ENCODE measurements at regions not wholly inside any gene's neighbourhood (a gene's known extent, or its start where the extent isn't known, plus 50 kb on each side); places are given as distances from the start of the nearest gene placed in this dataset.

GRCh38 chr10:47053081-47053798, 142.0 kb downstream of the PTPN20 start:
- intact Hi-C loops (cut with DNase I), result no loop called here
- DNase-seq, result no peak

- no peak for DNase-seq
Measured at GRCh38 chr10:47054974-47055373, 143.7 kb downstream of the PTPN20 start.

GRCh38 chr10:47055386-47056246, 144.4 kb downstream of the PTPN20 start:
- DNase-seq, result no peak
- intact Hi-C loops (cut with DNase I), result no loop called here

More at GRCh38 chr10:47054974-47055373, 143.7 kb downstream of the PTPN20 start:
- intact Hi-C loops (cut with DNase I), result no loop called here

DNA sequence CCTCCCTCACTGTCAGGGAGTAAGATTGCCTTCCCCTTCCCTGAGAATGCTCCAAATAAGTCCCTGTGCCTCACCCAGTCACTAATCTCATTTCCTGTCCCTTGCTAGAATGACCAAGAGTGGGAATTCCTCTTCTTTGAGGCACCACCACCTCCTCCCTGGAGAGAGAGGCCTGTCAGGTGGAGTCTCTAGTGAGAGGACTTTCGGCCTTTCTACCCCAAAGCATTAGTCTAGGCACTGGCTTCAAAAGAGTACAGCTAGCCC, 145.0 kb downstream of the PTPN20 start:
- intact Hi-C loops (cut with DNase I), result no loop called here
- no peak for DNase-seq

DNA sequence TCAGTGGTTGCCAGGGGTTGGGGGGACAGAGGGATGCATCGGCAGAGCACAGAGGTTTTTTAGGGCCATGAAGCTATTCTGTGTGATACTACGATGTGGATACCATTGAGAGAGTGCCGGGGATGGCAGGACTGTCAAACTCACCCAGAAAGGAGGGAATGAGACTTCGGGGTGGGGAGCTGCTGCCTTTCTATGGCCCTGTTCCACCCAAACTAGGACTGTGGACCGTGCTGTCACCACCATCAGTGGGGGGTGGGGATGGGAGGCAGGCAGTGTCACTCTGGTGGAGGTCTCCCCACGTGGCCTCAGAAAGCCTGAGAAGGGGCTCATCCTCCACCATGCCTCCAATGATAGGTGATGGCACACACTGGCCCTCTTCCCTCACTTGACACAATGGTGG, 146.2 kb downstream of the PTPN20 start:
- intact Hi-C loops (cut with DNase I), result no loop called here

DNA sequence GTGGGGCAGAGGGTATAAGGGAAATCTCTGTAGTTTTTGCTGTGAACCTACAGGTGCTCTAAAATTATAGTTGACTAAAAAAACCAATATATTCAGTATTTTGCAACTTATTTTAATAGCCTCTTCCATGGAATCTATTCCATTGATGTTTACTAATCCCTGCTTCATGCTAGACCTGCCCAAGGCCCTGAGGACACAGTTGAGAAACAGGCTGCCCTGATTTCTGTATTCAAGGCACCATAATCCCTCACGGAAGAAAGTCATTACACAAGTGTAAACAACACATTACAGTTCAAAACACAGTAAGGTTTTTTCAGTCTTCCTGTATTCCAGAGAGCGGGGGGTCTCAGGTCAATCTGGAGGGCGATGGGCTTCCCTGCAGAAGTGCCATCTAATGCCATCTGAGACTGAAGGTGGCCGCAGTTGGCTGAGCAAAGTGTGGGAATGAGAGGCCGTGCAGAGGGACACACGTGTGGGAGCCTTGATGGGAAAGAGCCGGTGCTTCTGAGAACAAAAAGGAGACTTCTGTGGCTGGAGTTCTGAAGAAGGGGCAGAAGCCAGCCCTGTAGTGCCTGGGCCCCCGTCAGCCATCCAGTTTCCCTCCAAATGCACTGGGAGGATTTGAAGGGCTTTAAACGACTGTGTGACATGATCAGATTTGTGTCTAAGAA, 146.9 kb downstream of the PTPN20 start:
- intact Hi-C loops (cut with DNase I), result no loop called here
- DNase-seq, result no peak

More for the DNA sequence above, 146.2 kb downstream of the PTPN20 start:
- DNase-seq, result no peak

GRCh38 chr10:47058961-47059391, 147.7 kb downstream of the PTPN20 start:
- DNase-seq, result no peak

GRCh38 chr10:47059606-47060311, 148.5 kb downstream of the PTPN20 start:
- intact Hi-C loops (cut with DNase I), result no loop called here
- peak in 1 of 10 donors; percentile 73 for DNase-seq

More at GRCh38 chr10:47058961-47059391, 147.7 kb downstream of the PTPN20 start:
- intact Hi-C loops (cut with DNase I), result no loop called here

GRCh38 chr10:47060356-47060755, 149.1 kb downstream of the PTPN20 start:
- intact Hi-C loops (cut with DNase I), result no loop called here

DNA sequence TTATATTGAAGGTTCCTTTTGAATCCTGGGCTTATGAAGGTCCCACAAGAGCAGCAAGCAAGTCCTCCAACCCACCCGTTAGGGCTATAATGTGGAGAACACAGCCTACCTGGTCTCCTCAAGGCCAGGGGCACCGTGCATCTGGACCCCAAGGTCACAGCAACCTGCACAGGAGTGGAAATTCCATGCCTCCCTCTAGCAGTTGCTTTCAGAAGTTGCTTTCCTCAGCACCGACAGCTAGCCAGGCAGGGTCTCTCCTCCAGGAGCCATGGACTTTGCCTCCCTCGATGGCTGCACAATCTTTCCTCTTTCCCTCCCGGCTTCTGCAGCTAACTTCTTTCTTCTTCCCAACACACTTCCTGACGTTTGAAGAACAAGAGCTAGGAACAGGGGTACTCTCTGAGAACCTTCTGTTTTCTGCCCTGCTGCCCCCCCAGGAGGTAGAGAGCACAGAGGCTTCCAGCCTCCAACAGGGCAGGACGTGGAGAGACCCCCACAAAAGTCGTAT, 149.8 kb downstream of the PTPN20 start:
- intact Hi-C loops (cut with DNase I), result no loop called here
- DNase-seq, result no peak

More at GRCh38 chr10:47060356-47060755, 149.1 kb downstream of the PTPN20 start:
- no peak for DNase-seq

DNA sequence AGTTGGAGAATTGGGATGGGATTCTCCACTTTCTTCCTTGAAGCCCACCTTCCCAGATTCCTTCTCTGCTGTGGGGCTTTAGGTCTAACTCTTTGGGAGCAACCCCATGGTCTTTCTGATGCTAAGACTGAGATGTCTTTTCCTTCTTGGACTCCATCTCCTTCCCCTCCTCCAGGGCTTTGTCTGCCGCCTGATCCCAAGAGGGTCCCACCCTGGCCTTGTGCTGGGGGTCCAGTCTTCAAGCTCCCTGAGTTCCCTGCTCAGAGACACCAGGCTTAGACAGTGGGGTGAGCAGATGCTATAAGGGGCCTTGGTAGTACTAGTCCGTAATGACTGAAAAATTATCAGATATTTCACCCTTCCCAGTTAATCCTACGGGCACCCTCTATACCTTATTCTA, 150.5 kb downstream of the PTPN20 start:
- DNase-seq, result no peak
- intact Hi-C loops (cut with DNase I), result no loop called here

DNA sequence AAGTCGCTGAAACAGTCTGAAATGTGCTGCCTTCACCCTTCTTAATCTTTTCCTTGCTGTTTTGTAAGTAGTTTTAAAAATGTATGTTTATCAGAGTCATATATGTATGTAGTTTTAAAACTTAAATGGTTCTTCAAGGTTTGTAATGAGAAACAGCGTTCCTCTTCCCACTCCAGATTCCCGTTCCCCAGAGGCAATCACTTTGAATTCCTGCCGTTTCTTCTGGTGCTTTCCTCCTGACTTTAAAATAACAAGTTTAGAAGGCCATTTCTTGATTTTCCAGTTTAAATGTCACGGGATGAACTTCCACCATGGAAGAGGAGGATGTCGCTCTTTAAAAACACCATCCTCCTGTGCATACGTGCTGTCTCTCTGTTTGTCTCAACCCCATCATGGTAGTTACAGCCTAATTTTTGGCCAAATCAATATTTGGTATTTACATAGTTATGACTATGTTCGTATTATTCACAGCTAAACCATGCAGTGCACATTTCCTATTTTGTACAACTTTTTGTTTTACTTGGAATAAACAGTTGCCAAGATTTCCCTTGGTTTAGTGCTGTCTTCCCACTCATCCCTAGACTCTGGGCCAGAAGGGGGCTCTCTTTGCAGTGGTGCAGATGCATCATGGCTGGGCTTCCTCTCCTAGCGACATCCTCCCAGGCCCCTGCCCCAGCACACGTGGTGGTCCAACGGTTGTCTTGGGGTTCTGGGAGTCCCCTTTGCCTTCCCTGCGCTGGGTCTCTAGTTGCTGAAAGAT, 151.4 kb downstream of the PTPN20 start:
- no peak for DNase-seq
- intact Hi-C loops (cut with DNase I), result no loop called here

DNA sequence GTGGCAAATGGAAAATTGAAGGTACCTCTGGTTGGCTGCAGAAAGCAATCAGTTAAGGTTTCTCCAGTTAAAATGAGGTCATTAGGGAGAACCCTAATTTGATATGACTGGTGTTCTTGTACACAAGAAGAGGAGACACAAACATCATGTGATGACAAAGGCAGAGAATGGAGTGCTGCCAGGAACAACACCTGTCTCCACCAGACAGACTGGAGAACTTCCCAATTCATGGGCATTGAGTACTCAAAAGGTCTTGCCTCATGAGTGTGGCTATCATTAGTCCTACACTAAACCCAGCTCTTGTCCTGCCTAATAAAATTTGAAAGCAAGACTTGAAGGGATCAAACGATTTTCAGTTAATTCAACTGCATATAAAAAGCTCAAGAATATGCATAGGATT, 152.6 kb downstream of the PTPN20 start:
- DNase-seq, result no peak
- intact Hi-C loops (cut with DNase I), result no loop called here

- no peak for DNase-seq
- intact Hi-C loops (cut with DNase I), result no loop called here
Measured at GRCh38 chr10:47065903-47066302, 154.7 kb downstream of the PTPN20 start.

DNA sequence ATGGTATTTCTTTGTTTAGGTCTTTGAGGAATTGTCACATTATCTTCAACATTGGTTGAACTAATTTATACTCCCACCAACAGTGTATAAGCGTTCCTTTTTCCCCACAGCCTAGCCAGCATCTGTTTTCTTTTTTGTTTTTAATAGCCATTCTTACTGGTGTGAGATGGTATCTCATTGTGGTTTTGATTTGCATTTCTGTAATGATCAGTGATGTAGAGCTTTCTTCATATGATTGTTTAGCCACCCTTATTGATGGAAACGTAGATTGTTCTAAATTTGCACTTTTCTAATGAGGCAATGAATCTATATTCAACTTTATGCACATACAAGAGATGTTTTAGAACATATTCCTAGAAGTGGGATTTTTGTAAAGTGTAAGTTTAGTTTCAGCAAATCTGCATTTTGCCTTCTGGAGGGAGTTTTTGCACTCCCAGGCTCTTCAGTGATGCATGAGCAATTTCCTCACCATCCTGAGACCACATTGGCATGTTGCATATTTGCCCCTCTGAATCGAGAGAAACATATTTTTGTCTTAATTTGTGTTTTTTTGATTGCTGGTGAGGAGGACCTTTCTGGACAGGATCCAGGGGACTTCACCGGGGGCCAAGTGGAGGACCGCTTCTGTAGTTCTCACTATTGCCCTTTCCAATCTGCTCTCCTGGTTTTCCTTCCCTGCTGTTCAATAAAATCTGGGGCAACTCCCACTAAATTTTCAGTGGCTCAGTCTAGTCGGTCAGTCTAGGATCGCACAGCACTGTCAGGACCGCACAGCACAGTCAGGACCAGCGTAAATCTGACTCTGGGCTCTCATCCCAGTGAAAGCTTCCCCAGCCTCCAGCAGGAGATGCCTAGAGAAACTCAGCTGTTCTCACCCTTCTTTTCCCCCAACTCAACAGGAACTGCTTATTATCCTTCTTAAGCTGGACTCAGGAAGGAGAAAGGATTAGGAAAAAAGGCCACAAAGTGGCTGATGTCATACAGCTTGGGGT, 157.0 kb downstream of the PTPN20 start:
- DNase-seq, result no peak
- intact Hi-C loops (cut with DNase I), result no loop called here

DNA sequence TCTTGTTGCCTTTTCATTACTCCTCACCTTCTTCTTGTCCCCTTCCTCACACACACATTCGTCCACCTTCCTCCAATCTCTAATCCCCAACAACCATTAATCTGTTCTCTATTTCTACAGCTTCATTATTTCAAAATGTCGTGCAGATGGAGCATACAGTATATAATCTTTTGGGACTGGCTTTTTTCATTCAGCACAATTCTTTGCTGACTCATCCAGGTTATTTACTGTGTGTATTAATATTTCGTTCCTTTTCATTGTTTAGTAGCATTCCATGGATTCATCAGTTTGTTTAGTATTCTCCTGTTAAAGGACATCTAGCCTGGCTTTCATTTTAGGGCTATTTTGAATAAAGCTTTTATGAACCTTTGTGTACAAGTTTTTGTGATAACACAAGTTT, 159.3 kb downstream of the PTPN20 start:
- DNase-seq, result no peak
- intact Hi-C loops (cut with DNase I), result no loop called here

DNA sequence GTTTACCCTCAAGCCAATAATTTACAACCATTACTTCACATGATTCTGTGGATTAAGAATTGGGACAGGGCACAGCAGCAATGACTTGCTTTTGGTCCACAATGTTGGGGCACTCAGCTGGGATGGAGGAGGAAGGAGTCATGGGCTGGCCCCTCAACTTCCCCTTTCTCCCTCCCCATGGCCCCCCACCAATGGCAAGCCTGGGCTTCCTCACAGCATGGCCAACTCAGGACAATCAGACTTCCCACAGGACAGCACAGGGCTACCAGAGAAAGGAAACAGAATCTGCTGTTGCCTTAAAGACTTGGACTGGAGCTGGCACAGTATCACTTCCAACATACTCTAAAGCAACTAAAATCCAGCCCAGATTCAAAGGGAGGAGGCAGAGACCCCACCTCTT, 160.7 kb downstream of the PTPN20 start:
- DNase-seq, result no peak
- intact Hi-C loops (cut with DNase I), result no loop called here

GRCh38 chr10:47073967-47074366, 162.7 kb downstream of the PTPN20 start:
- intact Hi-C loops (cut with DNase I), result no loop called here
- no peak for DNase-seq

GRCh38 chr10:47076949-47077361, 165.7 kb downstream of the PTPN20 start:
- intact Hi-C loops (cut with DNase I), result no loop called here
- no peak for DNase-seq
